Pancreas (tissue), 10 donors: ENCODE measurements at regions not wholly inside any gene's neighbourhood (a gene's known extent, or its start where the extent isn't known, plus 50 kb on each side); places are given as distances from the start of the nearest gene placed in this dataset.
"Not testable (repeated sequence)": the region's sequence is repeated elsewhere in the genome, so short reads cannot be mapped to it uniquely, and the experiment has no call there.

Experiments used
- ATAC-seq, 4 donors: fragments of 200-7000 bp; cut with Tn5 transposase; one replicate each; pipeline versions ENCODE4 v1.8.0 to v1.9.1; 2020; ENCODE audit warnings: mild to moderate bottlenecking in 4 of 4, moderate library complexity in 4 of 4
- DNase-seq, 6 donors: peaks; one replicate each; pipeline ENCODE4 v3.0.0-alpha.2; 2020
- FAIRE-seq: peaks from 2 replicates; lab custom pipeline; 2012; peaks lifted over from hg19 to GRCh38; lab: Jason Lieb, UNC
- H3K27ac ChIP-seq, 4 donors: fragments of 200-600 bp; sonication (generic); 1 replicate in 3 of 4; 2 replicates in 1 of 4; pipeline versions ENCODE4 v1.5.0 to v1.8.0; 2020
- H3K27me3 ChIP-seq, 4 donors: fragments of 200-600 bp; one replicate each; pipeline ENCODE4 v1.8.0; 2021
- H3K36me3 ChIP-seq, 3 donors: fragments of 200-600 bp; sonication (generic) in 1 of 3; one replicate each; pipeline versions ENCODE4 v1.5.0 to v1.8.0; 2020 to 2021
- H3K4me1 ChIP-seq, 3 donors: fragments of 200-600 bp; one replicate each; pipeline ENCODE4 v1.8.0; 2021
- H3K4me3 ChIP-seq, 4 donors: fragments of 200-600 bp; sonication (generic) in 2 of 4; one replicate each; pipeline versions ENCODE4 v1.5.0 to v1.8.0; 2020 to 2021
- H3K9me3 ChIP-seq, 4 donors: fragments of 200-600 bp; one replicate each; pipeline ENCODE4 v1.8.0; 2021
- CTCF ChIP-seq, 4 donors: fragments of 200-600 bp; sonication (generic) in 3 of 4; IDR thresholded peaks; one replicate each; pipeline versions ENCODE4 v1.5.0 to v1.8.0; 2021; ENCODE audit warnings: antibody characterized with exemption in 4 of 4
- WGBS, 2 donors: extraction: QIAGEN DNeasy Blood & Tissue Kit; methylation state at CpG; one replicate each; pipeline ENCODE4 v1.1.7; 2013; 5-methylcytosine and 5-hydroxymethylcytosine counted together
- intact Hi-C, 3 donors: fragments of 100-400 bp; cut with DNase I; formaldehyde crosslinking; loops; one replicate each; pipeline versions ENCODE4 v1.11.1 to v1.14.2; 2022
- donor health status: healthy with polysubstance abuse.
- donor health status: DM: no; HTN: no; CAD: no; lungs with moderate emphysema.
- donor health status: DM: no; HTN: no; CAD: no.
- donor health status: control.
- donor health status: control.
- donor health status: Bipolar disorder and iron deficiency.
- donor health status: DM: yes; HTN: yes; CAD: no.
- donor health status: DM: no; HTN: no; CAD: no.
- donor health status: DM: no; HTN: no; CAD: no.
- donor health status: DM: yes; HTN: yes; CAD: no.

GRCh38 chr3:127438951-127439350, 151.1 kb upstream of the PRR20G start:
- intact Hi-C loops: no loop called here
- TF ChIP-seq CTCF (IDR thresholded peaks at IDR 0.05): no peak
- no peaks in the 10 kb centered on the region for H3K4me1 ChIP-seq
- no peaks in the 10 kb centered on the region for H3K36me3 ChIP-seq
- ATAC-seq (no peak), FAIRE-seq (no peak), DNase-seq (peak in 1 of 6 donors; percentile 11)
- H3K4me3 ChIP-seq: no peak overlapping the region
- no peaks in the 10 kb centered on the region for H3K27me3 ChIP-seq
- H3K27ac ChIP-seq: no peak overlapping the region
- WGBS, 2 donors: 87 to 96% methylated on average over 3 of the region's 3 CpGs
- no peaks in the 10 kb centered on the region for H3K9me3 ChIP-seq

- H3K4me3 ChIP-seq: no peak overlapping the region
- no peak overlapping the region for H3K27ac ChIP-seq
- intact Hi-C loops: no loop called here
- H3K36me3 ChIP-seq: no peaks in the 10 kb centered on the region
- H3K9me3 ChIP-seq: no peaks in the 10 kb centered on the region
- FAIRE-seq (no peak), DNase-seq (no peak), ATAC-seq (no peak)
- WGBS, 2 donors: 87 to 88% methylated on average over 4 of the region's 4 CpGs
- TF ChIP-seq CTCF (IDR thresholded peaks at IDR 0.05): no peak
- no peaks in the 10 kb centered on the region for H3K4me1 ChIP-seq
- H3K27me3 ChIP-seq: no peaks in the 10 kb centered on the region
Observed at GRCh38 chr3:127438371-127438770, 150.5 kb upstream of the PRR20G start.

GRCh38 chr3:127435299-127435698, 147.5 kb upstream of the PRR20G start:
- DNase-seq, H3K4me3 ChIP-seq, H3K9me3 ChIP-seq, ATAC-seq, H3K27me3 ChIP-seq, H3K27ac ChIP-seq, H3K36me3 ChIP-seq, H3K4me1 ChIP-seq, intact Hi-C loops, FAIRE-seq: not testable (repeated sequence)
- 80 to 83% methylated on average over 1 to 2 of the region's 2 CpGs for WGBS, 2 donors

GRCh38 chr3:127431066-127431465, 143.2 kb upstream of the PRR20G start:
- no peak for FAIRE-seq
- ATAC-seq: no peak
- Histone ChIP-seq H3K4me3 (no peak overlapping the region), H3K9me3 (no peaks in the 10 kb centered on the region), H3K4me1 (no peaks in the 10 kb centered on the region), H3K36me3 (no peaks in the 10 kb centered on the region), H3K27ac (no peak overlapping the region), H3K27me3 (peaks cover 0 to 5% (median 2%) of the 10 kb centered on the region in 4 donors)
- DNase-seq: peak in 1 of 6 donors; percentile 39
- no peak for TF ChIP-seq CTCF (IDR thresholded peaks at IDR 0.05)
- intact Hi-C loops: no loop called here
- WGBS, 2 donors: 33 to 36% methylated on average over 6 of the region's 6 CpGs

- no peak for TF ChIP-seq CTCF (IDR thresholded peaks at IDR 0.05)
- WGBS, 2 donors: 72 to 92% methylated on average over 2 of the region's 2 CpGs
- H3K4me1 ChIP-seq: no peaks in the 10 kb centered on the region
- no peaks in the 10 kb centered on the region for H3K9me3 ChIP-seq
- peaks cover 0 to 5% (median 2%) of the 10 kb centered on the region in 4 donors for H3K27me3 ChIP-seq
- no peaks in the 10 kb centered on the region for H3K36me3 ChIP-seq
- DNase-seq: no peak
- no peak overlapping the region for H3K4me3 ChIP-seq
- intact Hi-C loops: no loop called here
- H3K27ac ChIP-seq: no peak overlapping the region
- no peak for FAIRE-seq
- ATAC-seq: no peak
Observed at GRCh38 chr3:127428344-127428997, 140.6 kb upstream of the PRR20G start.
